ENCODE measurements at regions not wholly inside any gene's neighbourhood (a gene's known extent, or its start where the extent isn't known, plus 50 kb on each side); places are given as distances from the start of the nearest gene placed in this dataset.

DNA sequence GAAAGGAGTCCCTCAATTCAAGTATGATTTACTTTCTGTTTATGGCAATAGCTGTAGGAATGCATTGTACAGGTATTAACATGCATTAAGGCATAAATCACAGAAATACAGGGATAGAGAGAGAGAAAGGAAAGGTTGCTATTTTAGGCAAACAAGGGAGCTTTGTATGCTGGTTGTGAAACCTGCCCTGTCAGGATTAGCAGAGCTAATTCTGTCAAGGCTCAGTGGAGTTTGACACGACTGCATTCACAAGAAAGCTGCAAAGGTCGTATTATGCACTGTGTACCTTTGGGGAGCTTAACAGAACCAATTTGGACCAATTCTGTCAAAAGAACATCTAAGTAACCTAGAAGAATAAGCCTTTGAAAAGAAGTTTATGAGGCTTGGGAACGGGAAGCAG is 239.3 kb downstream of the GRIA2 start:
- TF ChIP-seq, protein P1, sequence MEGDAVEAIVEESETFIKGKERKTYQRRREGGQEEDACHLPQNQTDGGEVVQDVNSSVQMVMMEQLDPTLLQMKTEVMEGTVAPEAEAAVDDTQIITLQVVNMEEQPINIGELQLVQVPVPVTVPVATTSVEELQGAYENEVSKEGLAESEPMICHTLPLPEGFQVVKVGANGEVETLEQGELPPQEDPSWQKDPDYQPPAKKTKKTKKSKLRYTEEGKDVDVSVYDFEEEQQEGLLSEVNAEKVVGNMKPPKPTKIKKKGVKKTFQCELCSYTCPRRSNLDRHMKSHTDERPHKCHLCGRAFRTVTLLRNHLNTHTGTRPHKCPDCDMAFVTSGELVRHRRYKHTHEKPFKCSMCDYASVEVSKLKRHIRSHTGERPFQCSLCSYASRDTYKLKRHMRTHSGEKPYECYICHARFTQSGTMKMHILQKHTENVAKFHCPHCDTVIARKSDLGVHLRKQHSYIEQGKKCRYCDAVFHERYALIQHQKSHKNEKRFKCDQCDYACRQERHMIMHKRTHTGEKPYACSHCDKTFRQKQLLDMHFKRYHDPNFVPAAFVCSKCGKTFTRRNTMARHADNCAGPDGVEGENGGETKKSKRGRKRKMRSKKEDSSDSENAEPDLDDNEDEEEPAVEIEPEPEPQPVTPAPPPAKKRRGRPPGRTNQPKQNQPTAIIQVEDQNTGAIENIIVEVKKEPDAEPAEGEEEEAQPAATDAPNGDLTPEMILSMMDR (IDR thresholded peaks at IDR 0.05) = no peak
- no peak for TF ChIP-seq POLR2A (IDR thresholded peaks at IDR 0.05)
